ENCODE measurements at regions not wholly inside any gene's neighbourhood (a gene's known extent, or its start where the extent isn't known, plus 50 kb on each side); places are given as distances from the start of the nearest gene placed in this dataset.

GRCh38 chr12:84016956-84017355, 895.6 kb downstream of the SLC6A15 start:
- H3K9me3 ChIP-seq (ENCODE audit: control insufficient read depth in 2 of 2, insufficient read depth in 1 of 2, low read depth in 1 of 2, low read length in 1 of 2): peaks cover 0 to 3% of the 10 kb centered on the region in 2 donors
- H3K27me3 ChIP-seq (ENCODE audit: control insufficient read depth in 1 of 2, insufficient read depth in 2 of 2, low read length in 2 of 2): no peaks in the 10 kb centered on the region
- no peaks in the 10 kb centered on the region for H3K36me3 ChIP-seq (ENCODE audit: control insufficient read depth in 2 of 2, insufficient read depth in 2 of 2, low read length in 1 of 2)
- peaks cover 0 to 2% of the 10 kb centered on the region in 2 donors for H3K4me1 ChIP-seq (ENCODE audit: control insufficient read depth in 2 of 2, insufficient read depth in 2 of 2, low read length in 1 of 2)
- H3K4me3 ChIP-seq (ENCODE audit: low read depth in 1 of 2, low read length in 2 of 2): no peak overlapping the region
- no peak overlapping the region for H3K27ac ChIP-seq (ENCODE audit: low read depth in 2 of 2, low read length in 1 of 2)

- H3K36me3 ChIP-seq (ENCODE audit: control insufficient read depth in 2 of 2, insufficient read depth in 2 of 2, low read length in 1 of 2): no peaks in the 10 kb centered on the region
- no peaks in the 10 kb centered on the region for H3K4me1 ChIP-seq (ENCODE audit: control insufficient read depth in 2 of 2, insufficient read depth in 2 of 2, low read length in 1 of 2)
- no peaks in the 10 kb centered on the region for H3K9me3 ChIP-seq (ENCODE audit: control insufficient read depth in 2 of 2, insufficient read depth in 1 of 2, low read depth in 1 of 2, low read length in 1 of 2)
- no peak overlapping the region for H3K4me3 ChIP-seq (ENCODE audit: low read depth in 1 of 2, low read length in 2 of 2)
- H3K27ac ChIP-seq (ENCODE audit: low read depth in 2 of 2, low read length in 1 of 2): no peak overlapping the region
- no peaks in the 10 kb centered on the region for H3K27me3 ChIP-seq (ENCODE audit: control insufficient read depth in 1 of 2, insufficient read depth in 2 of 2, low read length in 2 of 2)
Observed at GRCh38 chr12:83997423-83997822, 915.2 kb downstream of the SLC6A15 start.

- H3K9me3 ChIP-seq (ENCODE audit: control insufficient read depth in 2 of 2, insufficient read depth in 1 of 2, low read depth in 1 of 2, low read length in 1 of 2): no peaks in the 10 kb centered on the region
- H3K27me3 ChIP-seq (ENCODE audit: control insufficient read depth in 1 of 2, insufficient read depth in 2 of 2, low read length in 2 of 2): no peaks in the 10 kb centered on the region
- no peaks in the 10 kb centered on the region for H3K36me3 ChIP-seq (ENCODE audit: control insufficient read depth in 2 of 2, insufficient read depth in 2 of 2, low read length in 1 of 2)
- 84 to 88% methylated on average over 1 of the region's 1 CpG for whole genome bisulfite sequencing, 2 donors
- no peak overlapping the region for H3K27ac ChIP-seq (ENCODE audit: low read depth in 2 of 2, low read length in 1 of 2)
- H3K4me1 ChIP-seq (ENCODE audit: control insufficient read depth in 2 of 2, insufficient read depth in 2 of 2, low read length in 1 of 2): no peaks in the 10 kb centered on the region
- no peak overlapping the region for H3K4me3 ChIP-seq (ENCODE audit: low read depth in 1 of 2, low read length in 2 of 2)
Observed at GRCh38 chr12:83996671-83997070, 915.9 kb downstream of the SLC6A15 start.

GRCh38 chr12:83985084-83985483, 927.5 kb downstream of the SLC6A15 start:
- H3K27me3 ChIP-seq (ENCODE audit: control insufficient read depth in 1 of 2, insufficient read depth in 2 of 2, low read length in 2 of 2): no peaks in the 10 kb centered on the region
- no peak overlapping the region for H3K27ac ChIP-seq (ENCODE audit: low read depth in 2 of 2, low read length in 1 of 2)
- 72 to 76% methylated on average over 2 of the region's 2 CpGs for WGBS, 2 donors
- H3K36me3 ChIP-seq (ENCODE audit: control insufficient read depth in 2 of 2, insufficient read depth in 2 of 2, low read length in 1 of 2): no peaks in the 10 kb centered on the region
- no peaks in the 10 kb centered on the region for H3K4me1 ChIP-seq (ENCODE audit: control insufficient read depth in 2 of 2, insufficient read depth in 2 of 2, low read length in 1 of 2)
- H3K9me3 ChIP-seq (ENCODE audit: control insufficient read depth in 2 of 2, insufficient read depth in 1 of 2, low read depth in 1 of 2, low read length in 1 of 2): no peaks in the 10 kb centered on the region
- no peak overlapping the region for H3K4me3 ChIP-seq (ENCODE audit: low read depth in 1 of 2, low read length in 2 of 2)

- H3K9me3 ChIP-seq (ENCODE audit: control insufficient read depth in 2 of 2, insufficient read depth in 1 of 2, low read depth in 1 of 2, low read length in 1 of 2): no peaks in the 10 kb centered on the region
- no peak overlapping the region for H3K4me3 ChIP-seq (ENCODE audit: low read depth in 1 of 2, low read length in 2 of 2)
Observed at GRCh38 chr12:83980398-83980797, 932.2 kb downstream of the SLC6A15 start.

GRCh38 chr12:83979785-83980184, 932.8 kb downstream of the SLC6A15 start:
- Histone ChIP-seq H3K4me1 (ENCODE audit: control insufficient read depth in 2 of 2, insufficient read depth in 2 of 2, low read length in 1 of 2) (no peaks in the 10 kb centered on the region), H3K27me3 (ENCODE audit: control insufficient read depth in 1 of 2, insufficient read depth in 2 of 2, low read length in 2 of 2) (no peaks in the 10 kb centered on the region), H3K27ac (ENCODE audit: low read depth in 2 of 2, low read length in 1 of 2) (no peak overlapping the region), H3K9me3 (ENCODE audit: control insufficient read depth in 2 of 2, insufficient read depth in 1 of 2, low read depth in 1 of 2, low read length in 1 of 2) (no peaks in the 10 kb centered on the region), H3K4me3 (ENCODE audit: low read depth in 1 of 2, low read length in 2 of 2) (no peak overlapping the region), H3K36me3 (ENCODE audit: control insufficient read depth in 2 of 2, insufficient read depth in 2 of 2, low read length in 1 of 2) (no peaks in the 10 kb centered on the region)
- WGBS, 2 donors: 85 to 87% methylated on average over 2 of the region's 2 CpGs

More at GRCh38 chr12:83980398-83980797, 932.2 kb downstream of the SLC6A15 start:
- Histone ChIP-seq H3K36me3 (ENCODE audit: control insufficient read depth in 2 of 2, insufficient read depth in 2 of 2, low read length in 1 of 2) (no peaks in the 10 kb centered on the region), H3K27ac (ENCODE audit: low read depth in 2 of 2, low read length in 1 of 2) (no peak overlapping the region), H3K27me3 (ENCODE audit: control insufficient read depth in 1 of 2, insufficient read depth in 2 of 2, low read length in 2 of 2) (no peaks in the 10 kb centered on the region), H3K4me1 (ENCODE audit: control insufficient read depth in 2 of 2, insufficient read depth in 2 of 2, low read length in 1 of 2) (no peaks in the 10 kb centered on the region)

- 91 to 93% methylated on average over 3 of the region's 3 CpGs for WGBS, 2 donors
- no peaks in the 10 kb centered on the region for H3K36me3 ChIP-seq (ENCODE audit: control insufficient read depth in 2 of 2, insufficient read depth in 2 of 2, low read length in 1 of 2)
- no peaks in the 10 kb centered on the region for H3K4me1 ChIP-seq (ENCODE audit: control insufficient read depth in 2 of 2, insufficient read depth in 2 of 2, low read length in 1 of 2)
Observed at GRCh38 chr12:83971781-83972180, 940.8 kb downstream of the SLC6A15 start.

GRCh38 chr12:83960767-83961166, 951.8 kb downstream of the SLC6A15 start:
- H3K9me3 ChIP-seq (ENCODE audit: control insufficient read depth in 2 of 2, insufficient read depth in 1 of 2, low read depth in 1 of 2, low read length in 1 of 2): no peaks in the 10 kb centered on the region
- H3K27me3 ChIP-seq (ENCODE audit: control insufficient read depth in 1 of 2, insufficient read depth in 2 of 2, low read length in 2 of 2): no peaks in the 10 kb centered on the region
- no peaks in the 10 kb centered on the region for H3K36me3 ChIP-seq (ENCODE audit: control insufficient read depth in 2 of 2, insufficient read depth in 2 of 2, low read length in 1 of 2)
- H3K27ac ChIP-seq (ENCODE audit: low read depth in 2 of 2, low read length in 1 of 2): no peak overlapping the region
- no peaks in the 10 kb centered on the region for H3K4me1 ChIP-seq (ENCODE audit: control insufficient read depth in 2 of 2, insufficient read depth in 2 of 2, low read length in 1 of 2)
- no peak overlapping the region for H3K4me3 ChIP-seq (ENCODE audit: low read depth in 1 of 2, low read length in 2 of 2)
- 76 to 89% methylated on average over 1 of the region's 1 CpG for WGBS, 2 donors

More at GRCh38 chr12:83971781-83972180, 940.8 kb downstream of the SLC6A15 start:
- H3K27me3 ChIP-seq (ENCODE audit: control insufficient read depth in 1 of 2, insufficient read depth in 2 of 2, low read length in 2 of 2): no peaks in the 10 kb centered on the region
- H3K27ac ChIP-seq (ENCODE audit: low read depth in 2 of 2, low read length in 1 of 2): no peak overlapping the region
- H3K9me3 ChIP-seq (ENCODE audit: control insufficient read depth in 2 of 2, insufficient read depth in 1 of 2, low read depth in 1 of 2, low read length in 1 of 2): no peaks in the 10 kb centered on the region
- H3K4me3 ChIP-seq (ENCODE audit: low read depth in 1 of 2, low read length in 2 of 2): no peak overlapping the region

- H3K9me3 ChIP-seq (ENCODE audit: control insufficient read depth in 2 of 2, insufficient read depth in 1 of 2, low read depth in 1 of 2, low read length in 1 of 2): no peaks in the 10 kb centered on the region
- no peaks in the 10 kb centered on the region for H3K36me3 ChIP-seq (ENCODE audit: control insufficient read depth in 2 of 2, insufficient read depth in 2 of 2, low read length in 1 of 2)
- no peaks in the 10 kb centered on the region for H3K4me1 ChIP-seq (ENCODE audit: control insufficient read depth in 2 of 2, insufficient read depth in 2 of 2, low read length in 1 of 2)
- H3K27ac ChIP-seq (ENCODE audit: low read depth in 2 of 2, low read length in 1 of 2): no peak overlapping the region
- H3K27me3 ChIP-seq (ENCODE audit: control insufficient read depth in 1 of 2, insufficient read depth in 2 of 2, low read length in 2 of 2): no peaks in the 10 kb centered on the region
- WGBS, 2 donors: 45 to 48% methylated on average over 2 of the region's 2 CpGs
- no peak overlapping the region for H3K4me3 ChIP-seq (ENCODE audit: low read depth in 1 of 2, low read length in 2 of 2)
Observed at GRCh38 chr12:83958997-83959396, 953.6 kb downstream of the SLC6A15 start.

GRCh38 chr12:83954956-83955601, 957.5 kb downstream of the SLC6A15 start:
- Histone ChIP-seq H3K9me3 (ENCODE audit: control insufficient read depth in 2 of 2, insufficient read depth in 1 of 2, low read depth in 1 of 2, low read length in 1 of 2) (peaks cover 0 to 3% of the 10 kb centered on the region in 2 donors), H3K36me3 (ENCODE audit: control insufficient read depth in 2 of 2, insufficient read depth in 2 of 2, low read length in 1 of 2) (no peaks in the 10 kb centered on the region), H3K27ac (ENCODE audit: low read depth in 2 of 2, low read length in 1 of 2) (no peak overlapping the region), H3K4me1 (ENCODE audit: control insufficient read depth in 2 of 2, insufficient read depth in 2 of 2, low read length in 1 of 2) (no peaks in the 10 kb centered on the region), H3K4me3 (ENCODE audit: low read depth in 1 of 2, low read length in 2 of 2) (no peak overlapping the region), H3K27me3 (ENCODE audit: control insufficient read depth in 1 of 2, insufficient read depth in 2 of 2, low read length in 2 of 2) (no peaks in the 10 kb centered on the region)
- 71 to 76% methylated on average over 3 of the region's 3 CpGs for WGBS, 2 donors

All from esophagus (tissue), 2 donors.